GM23338 (cell line): ENCODE measurements at regions not wholly inside any gene's neighbourhood (a gene's known extent, or its start where the extent isn't known, plus 50 kb on each side); places are given as distances from the start of the nearest gene placed in this dataset.

Experiments
- ATAC-seq: fragments of 200-7000 bp; cut with Tn5 transposase; 3 replicates; pipeline ENCODE4 v1.9.1; 2020
- DNase-seq: peaks from one replicate; pipeline ENCODE4 v3.0.0-alpha.2; 2015; ENCODE audit warnings: low spot score
- H2AFZ ChIP-seq: fragments of 200-600 bp; sonication (generic); 2 replicates; pipeline ENCODE4 v1.8.0; 2016; ENCODE audit warnings: antibody characterized with exemption, mild to moderate bottlenecking, moderate library complexity
- H3F3A ChIP-seq: fragments of 200-600 bp; sonication (generic); replicated peaks from 2 replicates; pipeline ENCODE4 v1.8.0; 2017; ENCODE audit warnings: antibody characterized with exemption, mixed run types, low read depth
- H3K27ac ChIP-seq: fragments of 200-600 bp; sonication (generic); 2 replicates; pipeline ENCODE4 v1.6.1; 2016; ENCODE audit warnings: low read depth
- H3K27me3 ChIP-seq: fragments of 200-600 bp; sonication (generic); 2 replicates; pipeline ENCODE4 v1.8.0; 2016; ENCODE audit warnings: mild to moderate bottlenecking, mixed run types, moderate library complexity; ENCODE audit not compliant: insufficient read depth
- H3K36me3 ChIP-seq: fragments of 200-600 bp; sonication (generic); 2 replicates; pipeline ENCODE4 v1.8.0; 2016; ENCODE audit warnings: mild to moderate bottlenecking; ENCODE audit not compliant: insufficient read depth
- H3K4me1 ChIP-seq: fragments of 200-600 bp; sonication (generic); 2 replicates; pipeline ENCODE4 v1.8.0; 2016; ENCODE audit warnings: mild to moderate bottlenecking, moderate library complexity; ENCODE audit not compliant: insufficient read depth
- H3K4me2 ChIP-seq: fragments of 200-600 bp; sonication (generic); 2 replicates; pipeline ENCODE4 v1.7.1; 2017; ENCODE audit warnings: mixed run types
- H3K4me3 ChIP-seq: fragments of 200-600 bp; sonication (generic); 2 replicates; pipeline ENCODE4 v1.6.1; 2016; ENCODE audit warnings: mixed run types
- H3K79me2 ChIP-seq: fragments of 200-600 bp; sonication (generic); replicated peaks from 2 replicates; pipeline ENCODE4 v1.8.0; 2017; ENCODE audit warnings: mild to moderate bottlenecking; ENCODE audit not compliant: insufficient read depth
- H3K9me2 ChIP-seq: fragments of 200-600 bp; sonication (generic); 2 replicates; pipeline ENCODE4 v1.8.0; 2017; ENCODE audit not compliant: insufficient read depth
- H4K20me1 ChIP-seq: fragments of 200-600 bp; sonication (generic); replicated peaks from 2 replicates; pipeline ENCODE4 v1.8.0; 2017; ENCODE audit warnings: mild to moderate bottlenecking; ENCODE audit not compliant: insufficient read depth
- H3K27ac Mint-ChIP-seq: 2 replicates; pipeline ENCODE4 v1.8.0; 2020; ENCODE audit warnings: inconsistent platforms, mild to moderate bottlenecking, moderate library complexity, mixed read lengths
- H3K27me3 Mint-ChIP-seq: 3 replicates; pipeline ENCODE4 v1.8.0; 2022; ENCODE audit warnings: low read depth, mild to moderate bottlenecking, moderate library complexity, mixed read lengths, inconsistent platforms; ENCODE audit not compliant: insufficient read depth, poor library complexity
- H3K36me3 Mint-ChIP-seq: 3 replicates; pipeline ENCODE4 v1.8.0; 2021; ENCODE audit warnings: low read depth, mild to moderate bottlenecking, inconsistent platforms, moderate library complexity, mixed read lengths
- H3K4me1 Mint-ChIP-seq: 3 replicates; pipeline ENCODE4 v1.8.0; 2020; ENCODE audit warnings: mild to moderate bottlenecking, inconsistent platforms, mixed read lengths
- H3K4me3 Mint-ChIP-seq: 3 replicates; pipeline ENCODE4 v1.8.0; 2021; ENCODE audit warnings: moderate library complexity, mild to moderate bottlenecking, inconsistent platforms, mixed read lengths
- H3K9me3 Mint-ChIP-seq: 3 replicates; pipeline ENCODE4 v1.8.0; 2020; ENCODE audit warnings: moderate library complexity, mild to moderate bottlenecking, inconsistent platforms, mixed read lengths
- CREB1 ChIP-seq: fragments of 250-450 bp; sonication (Bioruptor Pico); IDR thresholded peaks from 2 replicates; pipeline ENCODE4 v1.5.0; 2020; ENCODE audit warnings: low read depth, mild to moderate bottlenecking, moderate library complexity
- EZH2 ChIP-seq: fragments of 200-600 bp; sonication (generic); IDR thresholded peaks from one replicate; pipeline ENCODE4 v1.8.0; 2017; ENCODE audit warnings: antibody characterized with exemption, mild to moderate bottlenecking, low read depth; ENCODE audit not compliant: unreplicated experiment
- NANOG ChIP-seq: IDR thresholded peaks from 2 replicates; pipeline ENCODE4 v1.6.1; 2016; ENCODE audit warnings: antibody characterized with exemption, borderline replicate concordance
- REST ChIP-seq: IDR thresholded peaks from one replicate; pipeline ENCODE4 v1.6.1; 2018; ENCODE audit warnings: antibody characterized with exemption; ENCODE audit not compliant: unreplicated experiment
- STAT1 ChIP-seq: IDR thresholded peaks from one replicate; pipeline ENCODE4 v1.6.1; 2016; ENCODE audit warnings: antibody characterized with exemption; ENCODE audit not compliant: unreplicated experiment
- ZNF114 ChIP-seq: fragments of 250-450 bp; sonication (Bioruptor Pico); IDR thresholded peaks from 2 replicates; pipeline ENCODE4 v1.5.0; 2020; ENCODE audit warnings: mild to moderate bottlenecking, moderate library complexity
- ZNF462 ChIP-seq: fragments of 250-450 bp; sonication (Bioruptor Pico); IDR thresholded peaks from 2 replicates; pipeline ENCODE4 v1.5.0; 2020; ENCODE audit warnings: mild to moderate bottlenecking, moderate library complexity

- TF ChIP-seq ZNF462 (CRISPR knock-in tag) (no peak), ZNF114 (no peak), CREB1 (CRISPR knock-in tag) (no peak), EZH2 (no peak), NANOG (no peak), REST (no peak)
Measured at GRCh38 chr2:137797641-137798040, 166.6 kb upstream of the HNMT start (continued).

- Mint-ChIP-seq H3K9me3 (peaks cover 27% of the 10 kb centered on the region), H3K4me1 (no peaks in the 10 kb centered on the region), H3K27me3 (no peaks in the 10 kb centered on the region), H3K36me3 (peaks cover 11% of the 10 kb centered on the region; the same call in 2 of the 3 replicates), H3K27ac (no peak overlapping the region), H3K4me3 (no peak overlapping the region)
- Histone ChIP-seq H3K4me2 (no peak overlapping the region), H3K79me2 (no peaks in the 10 kb centered on the region), H4K20me1 (no peaks in the 10 kb centered on the region), H3K4me3 (no peak overlapping the region), H3K9me2 (peaks cover 25% of the 10 kb centered on the region), H3K27me3 (no peaks in the 10 kb centered on the region), H3K36me3 (peaks cover 6% of the 10 kb centered on the region; the same call in 1 of the 2 replicates), H3F3A (no peaks in the 10 kb centered on the region), H3K4me1 (no peaks in the 10 kb centered on the region), H2AFZ (no peak overlapping the region), H3K27ac (no peak overlapping the region)
- DNase-seq (no peak), ATAC-seq (no peak)
- TF ChIP-seq ZNF462 (CRISPR knock-in tag), result no peak
- TF ChIP-seq STAT1, result no peak
- no peak for TF ChIP-seq NANOG
Measured at GRCh38 chr2:137799600-137799999, 164.7 kb upstream of the HNMT start.
